Prostate gland (tissue), 2 donors: ENCODE measurements at regions not wholly inside any gene's neighbourhood (a gene's known extent, or its start where the extent isn't known, plus 50 kb on each side); places are given as distances from the start of the nearest gene placed in this dataset.

Source experiments
- POLR2A ChIP-seq: fragments of 450-650 bp; IDR thresholded peaks from one replicate; pipeline ENCODE4 v1.6.1; 2016; ENCODE audit warnings: antibody characterized with exemption, mild to moderate bottlenecking
- TF ChIP-seq, protein P1 (sequence below), 4 experiments: fragments of 200-600 bp in 2 of 4; fragments of 450-650 bp in 2 of 4; sonication (generic) in 2 of 4; IDR thresholded peaks; 1 replicate in 3 of 4; 2 replicates in 1 of 4; pipeline ENCODE4 v1.5.1; 2016 to 2019; ENCODE audit warnings: antibody characterized with exemption in 4 of 4, mild to moderate bottlenecking in 2 of 4, moderate library complexity in 2 of 4

DNA sequence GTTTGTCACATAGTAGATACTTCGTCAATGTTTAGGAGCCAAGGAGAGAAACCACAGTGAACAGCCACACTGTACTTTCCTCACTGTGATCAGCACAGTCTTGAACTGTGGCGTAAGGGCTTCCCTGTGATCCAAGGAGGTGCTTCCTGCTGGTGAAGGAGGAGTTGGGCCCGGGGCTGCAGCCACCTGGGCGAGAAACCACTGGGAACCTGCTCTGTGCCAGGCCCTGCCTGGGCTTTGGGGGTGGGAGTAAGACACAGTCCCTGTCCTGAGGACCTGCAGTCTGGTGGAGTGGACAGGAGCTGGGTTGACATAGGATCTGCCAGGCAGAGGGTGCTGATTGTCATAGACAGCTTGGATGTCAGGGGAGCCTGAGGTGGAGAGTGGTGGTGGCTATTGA, 60.5 kb upstream of the MRPS22 start:
- no peak for TF ChIP-seq POLR2A
- TF ChIP-seq, protein P1, sequence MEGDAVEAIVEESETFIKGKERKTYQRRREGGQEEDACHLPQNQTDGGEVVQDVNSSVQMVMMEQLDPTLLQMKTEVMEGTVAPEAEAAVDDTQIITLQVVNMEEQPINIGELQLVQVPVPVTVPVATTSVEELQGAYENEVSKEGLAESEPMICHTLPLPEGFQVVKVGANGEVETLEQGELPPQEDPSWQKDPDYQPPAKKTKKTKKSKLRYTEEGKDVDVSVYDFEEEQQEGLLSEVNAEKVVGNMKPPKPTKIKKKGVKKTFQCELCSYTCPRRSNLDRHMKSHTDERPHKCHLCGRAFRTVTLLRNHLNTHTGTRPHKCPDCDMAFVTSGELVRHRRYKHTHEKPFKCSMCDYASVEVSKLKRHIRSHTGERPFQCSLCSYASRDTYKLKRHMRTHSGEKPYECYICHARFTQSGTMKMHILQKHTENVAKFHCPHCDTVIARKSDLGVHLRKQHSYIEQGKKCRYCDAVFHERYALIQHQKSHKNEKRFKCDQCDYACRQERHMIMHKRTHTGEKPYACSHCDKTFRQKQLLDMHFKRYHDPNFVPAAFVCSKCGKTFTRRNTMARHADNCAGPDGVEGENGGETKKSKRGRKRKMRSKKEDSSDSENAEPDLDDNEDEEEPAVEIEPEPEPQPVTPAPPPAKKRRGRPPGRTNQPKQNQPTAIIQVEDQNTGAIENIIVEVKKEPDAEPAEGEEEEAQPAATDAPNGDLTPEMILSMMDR (IDR thresholded peaks at IDR 0.05) = no peak
